ENCODE measurements at regions not wholly inside any gene's neighbourhood (a gene's known extent, or its start where the extent isn't known, plus 50 kb on each side); places are given as distances from the start of the nearest gene placed in this dataset.

- TF ChIP-seq CBX1 (IDR thresholded peaks at IDR 0.05; ENCODE audit: low read depth) (no peak), ZSCAN25 (CRISPR knock-in tag; IDR thresholded peaks at IDR 0.05) (no peak), ZNF441 (CRISPR knock-in tag; IDR thresholded peaks at IDR 0.05; ENCODE audit: borderline replicate concordance) (0 out of 2 replicates have a peak, but pooled peaks have one; percentile 25), HBP1 (CRISPR knock-in tag; IDR thresholded peaks at IDR 0.05; ENCODE audit: low read depth) (no peak), HMG20A (CRISPR knock-in tag; IDR thresholded peaks at IDR 0.05; ENCODE audit: borderline replicate concordance) (no peak), ZFP37 (CRISPR knock-in tag; IDR thresholded peaks at IDR 0.05; ENCODE audit: borderline replicate concordance) (0 out of 2 replicates have a peak, but pooled peaks have one; percentile 9), HOXA3 (CRISPR knock-in tag; IDR thresholded peaks at IDR 0.05) (peak; percentile 34; the same call in 1 of the 2 replicates), TFE3 (CRISPR knock-in tag; IDR thresholded peaks at IDR 0.05) (no peak), KAT7 (CRISPR knock-in tag; IDR thresholded peaks at IDR 0.05; ENCODE audit: borderline replicate concordance) (0 out of 2 replicates have a peak, but pooled peaks have one; percentile 36), SOX5 (CRISPR knock-in tag; IDR thresholded peaks at IDR 0.05; ENCODE audit: borderline replicate concordance) (no peak), ZNF605 (CRISPR knock-in tag; IDR thresholded peaks at IDR 0.05) (peak; percentile 34; the same call in 1 of the 2 replicates), RBM22 (optimal IDR thresholded peaks at IDR 0.05; ENCODE audit: low read length) (no peak), ZFP1 (CRISPR knock-in tag; IDR thresholded peaks at IDR 0.05) (no peak), NCOA2 (CRISPR knock-in tag; IDR thresholded peaks at IDR 0.05) (peak; percentile 2; the same call in 1 of the 2 replicates), RARA (CRISPR knock-in tag; IDR thresholded peaks at IDR 0.05) (no peak), SMARCC2 (IDR thresholded peaks at IDR 0.05) (no peak), SSRP1 (CRISPR knock-in tag; IDR thresholded peaks at IDR 0.05) (no peak)
These were observed 179.9 kb upstream of the FN1 start (continued) for GRCh38 chr2:215615803-215616174.

Data from HepG2 (cell line).